Progenitor cell of endocrine pancreas (in vitro differentiated cells): ENCODE measurements at regions not wholly inside any gene's neighbourhood (a gene's known extent, or its start where the extent isn't known, plus 50 kb on each side); places are given as distances from the start of the nearest gene placed in this dataset.

Experiments
- DNase-seq: peaks from one replicate; pipeline ENCODE4 v3.0.0; 2021; ENCODE audit warnings: low spot score; ENCODE audit not compliant: unreplicated experiment
- H3K27ac Mint-ChIP-seq: 2 replicates; pipeline ENCODE4 v1.8.0; 2021; ENCODE audit warnings: mild to moderate bottlenecking, moderate library complexity, mixed read lengths
- H3K27me3 Mint-ChIP-seq: 2 replicates; pipeline ENCODE4 v1.8.0; 2021; ENCODE audit warnings: mixed read lengths
- H3K36me3 Mint-ChIP-seq: 2 replicates; pipeline ENCODE4 v1.8.0; 2022; ENCODE audit warnings: mixed read lengths; ENCODE audit not compliant: insufficient read depth
- H3K4me1 Mint-ChIP-seq: 2 replicates; pipeline ENCODE4 v1.8.0; 2021; ENCODE audit warnings: low read depth, mixed read lengths
- H3K4me3 Mint-ChIP-seq: 2 replicates; pipeline ENCODE4 v1.8.0; 2021; ENCODE audit warnings: low read depth, mild to moderate bottlenecking, moderate library complexity, mixed read lengths
- H3K9me3 Mint-ChIP-seq: 2 replicates; pipeline ENCODE4 v1.8.0; 2021; ENCODE audit warnings: low read depth, mixed read lengths
- CTCF ChIP-seq: fragments of 200-600 bp; sonication (generic); IDR thresholded peaks from one replicate; pipeline ENCODE4 v1.5.0; 2021; ENCODE audit warnings: antibody characterized with exemption, mild to moderate bottlenecking; ENCODE audit not compliant: unreplicated experiment

- no peak for TF ChIP-seq CTCF
- H3K4me3 Mint-ChIP-seq = no peak overlapping the region
- DNase-seq = no peak
- H3K4me1 Mint-ChIP-seq = no peaks in the 10 kb centered on the region
- peaks cover 8% of the 10 kb centered on the region for H3K27me3 Mint-ChIP-seq
- H3K36me3 Mint-ChIP-seq = no peaks in the 10 kb centered on the region
- no peaks in the 10 kb centered on the region for H3K9me3 Mint-ChIP-seq
- H3K27ac Mint-ChIP-seq = no peak overlapping the region
Measured at GRCh38 chr11:130694488-130695045, 221.7 kb downstream of the SNX19 start.

- Mint-ChIP-seq H3K27me3 (peaks cover 7% of the 10 kb centered on the region), H3K9me3 (no peaks in the 10 kb centered on the region), H3K36me3 (peaks cover 1% of the 10 kb centered on the region), H3K27ac (no peak overlapping the region), H3K4me3 (no peak overlapping the region), H3K4me1 (no peaks in the 10 kb centered on the region)
- DNase-seq = no peak
- no peak for TF ChIP-seq CTCF
Measured at GRCh38 chr11:130698174-130698573, 218.1 kb downstream of the SNX19 start.

GRCh38 chr11:130699561-130699960, 216.7 kb downstream of the SNX19 start:
- no peak for TF ChIP-seq CTCF
- peaks cover 1% of the 10 kb centered on the region for H3K36me3 Mint-ChIP-seq
- no peak for DNase-seq
- H3K9me3 Mint-ChIP-seq = no peaks in the 10 kb centered on the region
- H3K4me3 Mint-ChIP-seq = no peak overlapping the region
- no peaks in the 10 kb centered on the region for H3K4me1 Mint-ChIP-seq
- peaks cover 7% of the 10 kb centered on the region for H3K27me3 Mint-ChIP-seq
- H3K27ac Mint-ChIP-seq = no peak overlapping the region

- no peak for DNase-seq
- H3K27ac Mint-ChIP-seq = no peak overlapping the region
- TF ChIP-seq CTCF = no peak
- peaks cover 7% of the 10 kb centered on the region for H3K27me3 Mint-ChIP-seq
- peaks cover 1% of the 10 kb centered on the region for H3K36me3 Mint-ChIP-seq
- no peaks in the 10 kb centered on the region for H3K9me3 Mint-ChIP-seq
- H3K4me3 Mint-ChIP-seq = no peak overlapping the region
- H3K4me1 Mint-ChIP-seq = no peaks in the 10 kb centered on the region
Measured at GRCh38 chr11:130700092-130700491, 216.2 kb downstream of the SNX19 start.

GRCh38 chr11:130703489-130704190, 212.6 kb downstream of the SNX19 start:
- no peak for DNase-seq
- Mint-ChIP-seq H3K9me3 (peaks cover 6% of the 10 kb centered on the region), H3K36me3 (peaks cover 1% of the 10 kb centered on the region), H3K4me1 (no peaks in the 10 kb centered on the region), H3K27ac (no peak overlapping the region), H3K4me3 (no peak overlapping the region), H3K27me3 (peaks cover 4% of the 10 kb centered on the region)
- TF ChIP-seq CTCF = no peak
